ENCODE measurements at regions not wholly inside any gene's neighbourhood (a gene's known extent, or its start where the extent isn't known, plus 50 kb on each side); places are given as distances from the start of the nearest gene placed in this dataset.
"Not testable (repeated sequence)": the region's sequence is repeated elsewhere in the genome, so short reads cannot be mapped to it uniquely, and the experiment has no call there.

DNA sequence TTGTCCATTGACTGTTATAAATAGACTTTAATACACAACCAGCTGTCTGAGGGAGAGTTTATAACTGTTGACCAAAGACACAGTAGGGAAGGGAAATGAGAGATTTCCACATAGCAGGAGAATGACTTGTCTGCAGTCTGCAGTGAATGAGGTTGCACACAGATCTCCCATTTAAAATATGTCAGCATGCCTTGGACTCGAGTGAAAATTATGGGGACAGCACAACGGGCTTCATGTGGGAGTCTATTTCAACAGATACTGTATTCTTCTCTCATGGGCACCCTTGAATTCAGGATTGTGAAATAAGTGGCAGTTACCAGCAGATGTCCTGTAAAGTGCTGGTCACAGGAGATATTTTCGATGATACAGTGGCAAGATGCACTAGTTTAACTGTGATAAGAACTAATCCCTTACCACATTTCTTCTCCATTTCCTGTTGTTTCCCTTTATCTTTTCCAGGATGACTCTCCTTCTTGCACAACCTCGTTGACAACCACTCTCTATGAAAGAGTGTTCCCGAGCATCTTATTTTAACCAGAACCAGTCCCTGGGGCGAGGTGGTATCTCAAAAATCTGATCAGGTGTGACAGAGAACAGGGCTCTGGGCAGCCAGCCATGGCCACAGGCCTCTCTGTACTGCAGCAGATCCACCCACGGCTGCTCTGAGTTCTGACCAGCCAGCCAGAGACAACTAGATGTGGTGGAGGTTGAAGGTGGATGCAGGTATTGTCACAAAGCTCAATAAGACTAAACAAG is 51.5 kb upstream of the MAP3K1 start:
- no peak for DNase-seq (ENCODE audit: low read depth in 3 of 3)

DNA sequence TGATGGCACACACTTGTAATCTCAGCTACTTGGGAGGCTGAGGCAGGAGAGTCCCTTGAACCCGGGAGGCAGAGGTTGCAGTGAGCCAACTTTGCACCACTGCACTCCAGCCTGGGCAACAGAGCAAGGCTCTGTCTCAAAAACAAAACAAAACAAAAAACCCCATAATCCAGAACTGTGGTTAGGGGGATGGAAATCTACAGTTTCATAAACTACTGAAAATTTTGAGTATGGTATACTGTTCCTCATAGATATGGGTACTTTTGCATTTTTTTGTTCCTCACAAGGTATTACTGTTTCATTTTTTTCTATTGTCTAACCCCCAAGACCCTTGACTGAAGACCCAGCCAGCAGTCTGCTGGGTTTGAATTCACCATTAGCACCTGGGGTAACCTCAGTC is 52.2 kb upstream of the MAP3K1 start:
- DNase-seq (ENCODE audit: low read depth in 3 of 3), result no peak

GRCh38 chr5:56761151-56761885 is 54.0 kb upstream of the MAP3K1 start:
- DNase-seq (ENCODE audit: low read depth in 3 of 3), result no peak

DNA sequence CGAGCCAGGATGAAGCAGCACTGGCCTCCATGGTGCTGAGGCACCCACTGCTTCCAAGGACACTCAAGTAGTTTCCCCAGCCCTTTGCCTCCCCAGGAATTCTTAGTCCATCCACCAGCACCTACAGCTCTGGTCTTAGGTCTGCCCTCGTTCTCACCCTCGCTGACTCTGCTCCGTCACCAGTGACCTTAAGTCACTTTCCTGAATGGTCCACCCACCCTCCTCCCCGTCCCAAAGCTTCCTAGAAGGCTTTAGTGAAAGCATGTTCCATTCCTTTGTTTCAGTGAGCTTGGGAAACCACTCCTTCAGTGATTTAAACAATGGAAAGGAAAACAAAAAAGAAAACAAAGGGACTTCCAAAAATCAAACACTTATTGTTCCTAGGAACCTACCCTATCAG is 54.6 kb upstream of the MAP3K1 start:
- no peak for DNase-seq (ENCODE audit: low read depth in 3 of 3)

GRCh38 chr5:56759521-56760216 is 55.7 kb upstream of the MAP3K1 start:
- DNase-seq (ENCODE audit: low read depth in 3 of 3), result no peak

DNA sequence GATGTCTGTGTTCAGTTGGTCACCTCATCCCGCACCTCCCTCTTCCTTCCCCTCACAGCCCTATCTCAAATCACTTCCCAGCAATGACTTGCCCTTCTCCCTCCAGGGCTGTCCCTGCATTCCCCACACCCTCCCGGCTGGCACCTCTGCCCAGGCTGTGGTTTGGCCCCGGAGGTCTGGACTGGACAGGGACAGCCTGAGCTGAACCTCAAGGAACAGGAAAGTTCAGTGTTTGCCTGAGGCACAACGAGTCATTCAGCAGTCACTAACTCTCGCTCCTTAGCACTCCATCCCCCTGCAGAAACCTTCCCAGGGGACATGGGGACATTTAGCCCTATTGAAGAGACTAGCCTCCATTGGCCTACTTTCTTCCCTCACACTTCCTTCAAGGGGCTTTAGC is 58.3 kb upstream of the MAP3K1 start:
- no peak for DNase-seq (ENCODE audit: low read depth in 3 of 3)

DNA sequence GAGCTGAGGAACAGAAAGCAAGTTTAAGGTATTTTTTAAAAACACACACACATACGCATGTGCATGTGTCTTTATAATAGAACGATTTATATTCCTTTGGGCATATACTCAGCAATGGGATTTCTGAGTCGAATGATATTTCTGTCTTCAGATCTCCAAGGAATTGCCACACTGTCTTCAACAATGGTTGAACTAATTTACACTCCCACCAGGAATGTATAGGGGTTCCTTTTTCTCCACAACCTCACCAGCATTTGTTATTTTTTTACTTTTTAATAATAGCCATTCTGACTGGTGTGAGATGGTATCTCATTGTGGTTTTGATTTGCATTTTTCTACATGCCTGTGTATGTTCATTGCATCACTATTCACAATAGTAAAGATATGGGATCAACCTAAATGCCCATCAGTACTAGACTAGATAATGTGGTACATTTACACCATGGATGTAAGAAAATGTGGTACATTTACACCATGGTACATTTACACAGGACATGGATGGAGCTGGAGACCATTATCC is 60.3 kb upstream of the MAP3K1 start:
- DNase-seq (ENCODE audit: low read depth in 3 of 3), result no peak

GRCh38 chr5:56753588-56753987 is 61.8 kb upstream of the MAP3K1 start:
- DNase-seq (ENCODE audit: low read depth in 3 of 3), result not testable (repeated sequence)

DNA sequence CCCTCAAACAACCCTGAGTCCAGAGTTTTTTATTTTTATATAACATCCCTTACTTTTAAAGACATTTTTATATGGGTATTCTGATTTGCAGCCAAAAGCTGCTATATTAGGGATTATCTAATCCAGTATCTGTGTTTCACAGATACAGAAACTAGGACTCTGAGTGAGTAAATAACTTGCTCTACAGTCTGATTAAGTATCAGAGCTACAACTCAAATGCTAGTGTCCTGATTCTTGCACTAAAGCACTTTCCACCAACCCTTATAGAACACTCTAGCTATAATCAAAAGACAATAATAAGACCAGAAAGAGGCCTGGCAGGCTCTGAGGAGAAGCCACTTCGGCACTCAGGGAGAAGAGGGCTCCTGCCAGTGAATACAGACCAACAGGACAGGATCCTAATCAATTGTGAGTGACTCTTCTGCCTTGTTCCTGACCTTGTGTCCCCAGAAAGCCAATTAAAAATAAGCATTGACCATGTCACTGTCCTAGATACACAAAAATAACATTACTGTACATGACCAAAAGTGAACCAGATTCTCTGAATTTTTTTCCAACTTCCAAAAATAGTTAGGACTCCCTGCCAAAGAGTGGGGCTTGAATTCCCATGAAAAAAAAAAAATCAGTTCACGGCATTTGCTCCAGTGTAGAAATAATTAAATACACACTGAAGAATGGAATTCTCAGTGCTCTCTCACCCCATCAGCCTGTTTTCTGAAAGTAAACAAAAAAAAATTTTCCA is 63.6 kb upstream of the MAP3K1 start:
- no peak for DNase-seq (ENCODE audit: low read depth in 3 of 3)

DNA sequence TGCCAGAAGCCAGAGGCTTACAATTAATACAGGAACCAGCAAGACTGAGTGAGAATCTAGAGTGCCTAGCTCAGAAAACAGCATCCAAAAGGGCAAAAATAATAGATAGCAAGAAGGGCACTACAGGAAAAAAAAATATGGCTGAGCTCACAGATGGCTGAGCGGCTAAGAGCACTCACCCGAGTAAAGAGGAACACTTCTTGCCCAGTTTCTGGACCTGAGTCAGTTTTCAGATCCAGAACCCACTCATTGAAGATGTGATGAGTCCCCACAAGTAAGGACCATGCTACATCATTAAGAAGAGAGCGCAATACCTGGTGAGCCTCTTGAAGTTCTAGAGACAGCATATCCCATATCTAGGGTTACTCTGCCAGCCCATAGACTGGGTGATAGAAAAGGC is 65.5 kb upstream of the MAP3K1 start:
- no peak for DNase-seq (ENCODE audit: low read depth in 3 of 3)

DNA sequence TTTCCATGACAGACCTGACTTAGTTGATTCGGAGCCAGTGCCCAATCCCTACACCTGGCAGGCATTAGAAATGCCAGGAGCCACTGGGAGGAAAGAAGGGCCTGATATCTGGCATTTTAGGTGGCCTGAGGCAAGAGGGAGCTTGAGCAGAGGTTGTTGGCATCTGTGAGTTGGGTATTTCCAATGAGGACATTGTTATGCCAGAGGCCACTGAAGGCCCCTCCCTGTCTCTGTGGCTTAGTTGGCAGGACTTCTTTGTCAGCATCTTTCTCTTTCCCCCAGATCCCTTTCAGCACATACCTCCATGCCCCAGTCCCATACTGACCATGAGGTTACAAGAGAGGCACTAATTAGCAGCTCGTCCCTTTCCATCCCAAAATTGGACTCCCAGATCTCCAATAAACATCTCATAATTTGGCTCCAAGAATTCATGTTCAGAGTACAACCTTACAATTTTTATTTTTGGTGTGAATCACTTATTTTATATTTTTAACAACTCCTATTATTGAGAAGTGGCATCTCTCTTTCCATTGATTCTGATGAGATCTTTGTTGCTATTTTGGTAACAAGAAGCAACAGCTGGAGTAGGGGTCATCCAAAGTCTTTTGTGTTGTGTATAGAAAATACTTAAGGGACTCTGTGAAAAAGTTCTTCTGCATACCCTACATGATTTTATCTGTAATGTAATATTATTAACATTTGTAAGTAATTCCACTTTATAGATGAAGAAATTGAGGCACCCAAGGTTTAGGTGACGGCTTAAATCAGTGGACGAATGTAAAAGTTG is 68.6 kb upstream of the MAP3K1 start:
- DNase-seq (ENCODE audit: low read depth in 3 of 3), result no peak

GRCh38 chr5:56745864-56746263 is 69.5 kb upstream of the MAP3K1 start:
- no peak for DNase-seq (ENCODE audit: low read depth in 3 of 3)

- no peak for DNase-seq (ENCODE audit: low read depth in 3 of 3)
These were observed 74.5 kb upstream of the MAP3K1 start for GRCh38 chr5:56740868-56741267.

DNA sequence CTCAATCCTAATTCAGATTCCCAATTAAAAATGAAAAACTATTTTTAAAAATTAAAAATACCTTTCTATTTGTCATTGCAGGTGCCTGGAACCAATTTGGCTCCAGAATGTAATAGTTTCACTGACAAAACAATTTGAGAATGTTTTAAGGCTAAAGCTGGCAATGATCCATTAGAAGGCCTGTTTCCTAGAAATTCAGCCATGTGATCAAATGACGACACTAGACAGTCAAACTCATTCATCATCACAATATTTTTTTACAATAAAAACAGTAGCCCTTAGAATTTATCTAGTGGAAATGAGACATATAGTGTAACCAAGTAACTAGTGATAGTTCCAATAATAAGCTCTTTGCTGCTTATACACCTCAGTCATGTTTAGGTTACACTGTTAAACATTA is 75.4 kb upstream of the MAP3K1 start:
- no peak for DNase-seq (ENCODE audit: low read depth in 3 of 3)

GRCh38 chr5:56737951-56738606 is 77.3 kb upstream of the MAP3K1 start:
- DNase-seq (ENCODE audit: low read depth in 3 of 3), result no peak

DNA sequence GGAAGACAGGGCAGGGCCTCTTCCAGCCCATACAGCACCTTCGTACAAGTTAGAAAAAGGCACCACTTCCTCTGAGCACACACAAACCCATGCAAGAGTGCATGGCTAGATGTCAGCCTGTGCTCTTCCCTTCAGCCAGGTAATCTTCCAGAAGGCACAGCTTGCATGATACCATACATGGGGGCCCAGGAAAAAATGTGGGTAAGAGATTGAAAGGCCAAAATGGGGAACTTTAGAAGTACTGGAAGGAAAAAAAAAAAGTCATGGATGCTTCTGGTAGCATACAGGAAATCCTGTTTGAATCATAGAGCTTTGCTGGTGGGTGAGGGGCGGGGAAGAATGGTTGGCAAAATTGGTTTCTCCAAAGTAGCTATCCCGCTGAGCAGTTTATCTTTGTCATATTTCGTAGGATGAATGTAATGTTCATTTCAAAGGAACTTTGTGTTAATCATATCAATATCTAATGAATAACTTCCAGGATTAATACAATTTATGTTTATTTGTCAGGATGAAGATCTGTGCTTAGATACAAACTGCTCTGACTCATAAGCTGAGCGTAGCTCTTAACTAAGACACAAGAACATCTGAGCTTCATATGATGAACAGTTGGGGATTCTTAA is 78.2 kb upstream of the MAP3K1 start:
- no peak for DNase-seq (ENCODE audit: low read depth in 3 of 3)

- no peak for DNase-seq (ENCODE audit: low read depth in 3 of 3)
These were observed 79.3 kb upstream of the MAP3K1 start for GRCh38 chr5:56735849-56736641.

DNA sequence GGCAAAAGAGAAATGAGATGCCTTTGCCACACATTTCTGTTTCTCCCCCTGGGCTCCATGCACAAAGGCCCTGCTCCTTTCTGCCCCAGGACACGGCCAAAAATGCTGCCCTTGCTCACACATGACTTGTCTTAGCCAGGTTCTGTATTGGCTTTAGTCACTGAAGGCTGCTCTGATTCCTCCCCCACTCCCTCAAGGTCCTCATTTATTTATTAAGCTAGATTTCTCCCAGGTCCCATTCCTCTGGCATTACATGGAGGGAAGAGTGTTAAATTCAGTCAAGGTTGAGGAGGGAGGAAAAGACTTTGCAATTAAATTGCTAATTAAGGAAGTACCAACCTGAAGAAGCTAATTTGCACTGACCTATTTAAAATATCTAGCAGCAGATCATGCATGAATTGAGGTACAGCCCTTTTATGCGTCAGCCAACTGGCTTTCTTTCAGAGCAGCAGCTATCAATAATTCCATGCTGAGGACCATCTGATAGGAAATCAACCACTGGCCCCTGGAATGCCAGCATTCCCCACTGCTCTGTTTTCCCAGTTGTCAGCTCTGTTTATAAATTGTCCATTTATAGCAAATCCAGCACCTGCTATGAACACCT is 81.2 kb upstream of the MAP3K1 start:
- no peak for DNase-seq (ENCODE audit: low read depth in 3 of 3)

DNA sequence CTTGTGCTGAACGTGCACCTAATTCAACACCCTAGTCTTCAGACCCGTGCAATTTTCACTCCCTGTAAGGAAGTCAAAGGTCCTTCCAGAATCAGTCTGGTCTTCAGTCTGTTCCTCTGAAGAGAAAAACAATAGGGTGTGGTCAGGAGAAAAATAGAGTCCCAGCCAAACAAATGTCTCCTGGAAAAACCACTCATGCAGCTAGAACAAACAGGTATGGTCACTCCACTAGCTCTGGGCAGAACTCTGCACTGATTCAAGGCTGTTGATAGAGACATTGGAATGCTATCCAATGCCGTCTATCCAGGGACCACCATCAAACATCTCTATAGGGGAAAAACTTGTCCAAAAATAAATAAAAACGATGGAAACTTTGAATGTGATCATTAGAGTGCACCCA is 81.8 kb upstream of the MAP3K1 start:
- no peak for DNase-seq (ENCODE audit: low read depth in 3 of 3)
